Epithelial cell of esophagus (primary cell): ENCODE measurements at regions not wholly inside any gene's neighbourhood (a gene's known extent, or its start where the extent isn't known, plus 50 kb on each side); places are given as distances from the start of the nearest gene placed in this dataset.

ENCODE experiments used
- DNase-seq: peaks from one replicate; pipeline ENCODE4 v3.0.0; 2010; ENCODE audit warnings: low read depth
- H3K4me3 ChIP-seq: 2 replicates; pipeline ENCODE4 v1.5.1; 2011; ENCODE audit warnings: mild to moderate bottlenecking, low read length, control low read depth
- CTCF ChIP-seq: IDR thresholded peaks from 2 replicates; pipeline ENCODE4 v1.5.1; 2011; ENCODE audit warnings: low read depth, mild to moderate bottlenecking, low read length, control low read depth, inconsistent platforms; ENCODE audit not compliant: insufficient read depth; ENCODE audit errors: missing control alignments

- DNase-seq, result no peak
- no peak overlapping the region for H3K4me3 ChIP-seq
- no peak for TF ChIP-seq CTCF
Measured at GRCh38 chr7:113562801-113563200, 356.0 kb downstream of the PPP1R3A start.

GRCh38 chr7:113562242-113562641 lies 356.6 kb downstream of the PPP1R3A start:
- DNase-seq, result no peak
- no peak for TF ChIP-seq CTCF
- H3K4me3 ChIP-seq, result no peak overlapping the region

- H3K4me3 ChIP-seq, result no peak overlapping the region
- no peak for TF ChIP-seq CTCF
- peak; percentile 31 for DNase-seq
Measured at GRCh38 chr7:113561446-113561845, 357.4 kb downstream of the PPP1R3A start.

- DNase-seq, result no peak
- no peak for TF ChIP-seq CTCF
- no peak overlapping the region for H3K4me3 ChIP-seq
Measured at GRCh38 chr7:113550966-113551365, 367.8 kb downstream of the PPP1R3A start.

- H3K4me3 ChIP-seq, result no peak overlapping the region
- no peak for TF ChIP-seq CTCF
- peak; percentile 67 for DNase-seq
Measured at GRCh38 chr7:113548561-113548960, 370.2 kb downstream of the PPP1R3A start.

- no peak overlapping the region for H3K4me3 ChIP-seq
- TF ChIP-seq CTCF, result no peak
- no peak for DNase-seq
Measured at GRCh38 chr7:113548137-113548536, 370.7 kb downstream of the PPP1R3A start.

GRCh38 chr7:113521468-113521867 lies 397.3 kb downstream of the PPP1R3A start:
- DNase-seq, result peak; percentile 55
- no peak for TF ChIP-seq CTCF
- H3K4me3 ChIP-seq, result no peak overlapping the region
